Dendritic cell treated with granulocyte-macrophage colony-stimulating factor and Interleukin-4, amounts not matched to agents 40 ng/mL and 50 ng/mL, for 4 days (primary cell): ENCODE measurements at regions not wholly inside any gene's neighbourhood (a gene's known extent, or its start where the extent isn't known, plus 50 kb on each side); places are given as distances from the start of the nearest gene placed in this dataset.

Source experiments
- H3K27ac Mint-ChIP-seq: one replicate; pipeline ENCODE4 v1.8.0; 2022; ENCODE audit warnings: mild to moderate bottlenecking, mixed read lengths
- H3K27me3 Mint-ChIP-seq: one replicate; pipeline ENCODE4 v1.8.0; 2022; ENCODE audit warnings: mild to moderate bottlenecking, mixed read lengths
- H3K36me3 Mint-ChIP-seq: one replicate; pipeline ENCODE4 v1.8.0; 2022; ENCODE audit warnings: low read depth, mixed read lengths
- H3K4me1 Mint-ChIP-seq: one replicate; pipeline ENCODE4 v1.8.0; 2022; ENCODE audit warnings: low read depth, mixed read lengths
- H3K4me3 Mint-ChIP-seq: one replicate; pipeline ENCODE4 v1.8.0; 2022; ENCODE audit warnings: mild to moderate bottlenecking, moderate library complexity, mixed read lengths
- H3K9me3 Mint-ChIP-seq: one replicate; pipeline ENCODE4 v1.8.0; 2022; ENCODE audit warnings: mixed read lengths
- intact Hi-C: fragments of 100-400 bp; cut with micrococcal nuclease; formaldehyde crosslinking; loops from one replicate; pipeline ENCODE4 v1.15.0; 2022

DNA sequence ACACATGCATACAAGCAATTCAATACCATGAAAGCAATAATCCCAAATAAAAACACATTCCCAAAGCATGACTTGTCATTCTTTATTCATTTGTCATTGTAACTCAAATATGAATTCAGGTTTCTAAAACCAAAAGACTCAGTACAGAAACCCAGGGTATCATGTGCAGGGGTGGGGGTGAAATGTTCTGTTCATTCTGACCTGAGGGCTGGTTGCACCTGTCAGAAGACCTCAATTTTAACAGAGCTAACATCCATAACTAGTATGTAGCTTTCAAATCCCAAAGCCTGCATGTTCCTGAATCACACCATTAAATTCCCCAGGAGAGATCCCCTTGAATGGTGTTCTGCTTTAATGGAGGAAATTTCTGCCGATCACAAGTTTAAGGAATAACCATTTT is 738.7 kb downstream of the MCTP2 start:
- Mint-ChIP-seq H3K27ac (no peak overlapping the region), H3K9me3 (peaks cover 3% of the 10 kb centered on the region), H3K4me3 (no peak overlapping the region), H3K36me3 (no peaks in the 10 kb centered on the region), H3K4me1 (no peaks in the 10 kb centered on the region), H3K27me3 (no peaks in the 10 kb centered on the region)
- intact Hi-C loops, result no loop called here

DNA sequence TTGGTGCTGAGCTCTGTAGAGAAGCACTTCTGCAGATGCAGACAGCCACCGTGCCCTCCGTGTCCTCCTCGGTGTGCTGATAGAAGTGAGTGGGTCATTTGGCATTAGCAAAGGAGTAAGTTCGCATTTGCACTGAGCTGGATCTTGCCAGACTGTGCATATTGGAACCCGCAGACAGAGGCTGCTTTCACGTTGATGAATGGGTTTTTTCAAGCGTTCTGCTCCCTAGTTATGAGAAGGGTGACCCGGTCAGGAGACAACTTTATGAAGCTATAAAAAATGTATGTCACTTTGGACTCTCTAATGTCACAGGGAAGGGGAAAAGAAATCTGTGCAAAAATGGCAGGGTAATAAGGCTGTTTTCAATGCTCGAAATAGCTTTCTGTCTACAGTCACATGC is 739.4 kb downstream of the MCTP2 start:
- H3K36me3 Mint-ChIP-seq, result no peaks in the 10 kb centered on the region
- H3K9me3 Mint-ChIP-seq, result peaks cover 9% of the 10 kb centered on the region
- no peaks in the 10 kb centered on the region for H3K4me1 Mint-ChIP-seq
- H3K27me3 Mint-ChIP-seq, result no peaks in the 10 kb centered on the region
- H3K27ac Mint-ChIP-seq, result no peak overlapping the region
- intact Hi-C loops, result no loop called here
- H3K4me3 Mint-ChIP-seq, result no peak overlapping the region

DNA sequence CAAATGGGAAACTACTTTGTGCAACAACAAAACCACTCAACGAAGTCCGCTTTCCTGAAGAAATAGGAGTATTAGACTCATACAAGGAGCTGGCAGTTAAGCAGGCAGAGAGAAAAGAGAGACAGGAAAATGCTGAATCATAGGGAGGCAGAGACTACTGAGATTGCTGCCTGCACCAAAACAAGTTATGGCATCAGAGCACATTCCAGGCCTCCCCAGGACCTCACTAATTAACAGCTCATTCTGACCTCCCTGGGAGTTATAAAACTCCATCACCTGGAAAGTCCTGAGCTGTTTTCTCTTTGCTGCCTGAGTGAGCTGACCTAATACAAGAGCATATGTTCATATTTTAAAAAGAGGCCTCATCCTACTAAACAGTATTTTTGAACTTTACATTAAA is 741.0 kb downstream of the MCTP2 start:
- H3K9me3 Mint-ChIP-seq, result peaks cover 9% of the 10 kb centered on the region
- no peaks in the 10 kb centered on the region for H3K27me3 Mint-ChIP-seq
- intact Hi-C loops, result no loop called here
- H3K4me1 Mint-ChIP-seq, result no peaks in the 10 kb centered on the region
- no peak overlapping the region for H3K4me3 Mint-ChIP-seq
- no peaks in the 10 kb centered on the region for H3K36me3 Mint-ChIP-seq
- H3K27ac Mint-ChIP-seq, result no peak overlapping the region

DNA sequence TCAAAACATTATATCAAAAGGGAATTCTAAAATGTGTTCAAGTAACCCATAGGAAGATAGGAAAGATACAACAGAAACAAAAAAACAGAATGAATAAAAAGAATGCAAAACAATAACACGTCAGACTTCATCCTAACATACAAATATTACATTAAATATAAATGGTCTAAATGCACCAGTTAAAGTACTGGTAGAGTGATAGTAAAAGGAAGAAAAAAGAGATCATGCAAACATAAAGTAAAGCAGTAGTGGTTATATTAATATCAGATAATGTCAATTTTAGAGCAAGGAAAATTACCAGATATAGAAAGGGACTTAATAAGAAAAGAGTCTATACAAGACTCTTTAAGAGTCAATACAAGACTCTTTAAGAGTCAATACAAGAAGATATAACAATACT is 755.7 kb downstream of the MCTP2 start:
- Mint-ChIP-seq H3K27ac (no peak overlapping the region), H3K9me3 (peaks cover 19% of the 10 kb centered on the region), H3K36me3 (no peaks in the 10 kb centered on the region), H3K4me1 (no peaks in the 10 kb centered on the region), H3K4me3 (no peak overlapping the region), H3K27me3 (no peaks in the 10 kb centered on the region)
- intact Hi-C loops, result no loop called here

DNA sequence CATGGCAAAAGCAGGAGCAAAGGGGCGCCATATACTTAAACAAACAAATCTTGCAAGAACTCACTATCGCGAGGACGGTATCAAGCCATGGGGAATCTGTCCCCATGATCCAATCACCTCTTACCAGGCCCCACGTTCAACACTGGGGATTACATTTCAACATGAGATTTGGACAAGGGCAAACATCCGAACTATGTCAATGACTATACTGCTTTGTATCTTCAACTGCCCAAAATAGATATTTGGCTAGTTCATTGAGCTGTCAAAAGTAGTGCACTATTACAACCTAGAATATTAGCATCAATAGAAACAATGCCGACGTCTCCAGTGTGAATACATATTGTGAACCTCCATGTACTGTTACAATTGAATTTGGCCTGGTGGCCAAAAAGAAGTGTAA is 760.4 kb downstream of the MCTP2 start:
- Mint-ChIP-seq H3K27ac (no peak overlapping the region), H3K9me3 (no peaks in the 10 kb centered on the region), H3K36me3 (no peaks in the 10 kb centered on the region), H3K4me1 (no peaks in the 10 kb centered on the region), H3K27me3 (no peaks in the 10 kb centered on the region), H3K4me3 (no peak overlapping the region)
- intact Hi-C loops, result no loop called here

DNA sequence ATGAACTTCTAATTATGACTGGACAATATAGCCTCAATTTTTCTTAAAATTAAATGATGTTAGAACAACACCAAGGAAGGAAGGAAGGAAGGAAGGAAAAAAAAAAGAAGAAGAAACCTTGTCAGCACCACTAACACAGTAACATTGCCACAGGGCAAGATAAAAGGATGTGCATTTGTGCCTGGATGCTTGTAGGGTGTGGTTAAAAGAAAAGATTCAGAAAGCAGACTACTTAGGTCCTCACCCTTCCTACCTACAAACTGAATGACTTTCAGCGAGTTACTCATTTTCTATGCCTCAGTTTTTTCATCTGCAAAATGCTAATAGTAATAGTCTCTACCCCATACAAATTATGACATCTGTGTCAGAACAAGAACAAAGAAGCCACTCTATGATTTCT is 778.3 kb downstream of the MCTP2 start:
- intact Hi-C loops, result no loop called here
- no peaks in the 10 kb centered on the region for H3K27me3 Mint-ChIP-seq
- H3K4me1 Mint-ChIP-seq, result no peaks in the 10 kb centered on the region
- no peaks in the 10 kb centered on the region for H3K9me3 Mint-ChIP-seq
- H3K27ac Mint-ChIP-seq, result no peak overlapping the region
- no peaks in the 10 kb centered on the region for H3K36me3 Mint-ChIP-seq
- no peak overlapping the region for H3K4me3 Mint-ChIP-seq

DNA sequence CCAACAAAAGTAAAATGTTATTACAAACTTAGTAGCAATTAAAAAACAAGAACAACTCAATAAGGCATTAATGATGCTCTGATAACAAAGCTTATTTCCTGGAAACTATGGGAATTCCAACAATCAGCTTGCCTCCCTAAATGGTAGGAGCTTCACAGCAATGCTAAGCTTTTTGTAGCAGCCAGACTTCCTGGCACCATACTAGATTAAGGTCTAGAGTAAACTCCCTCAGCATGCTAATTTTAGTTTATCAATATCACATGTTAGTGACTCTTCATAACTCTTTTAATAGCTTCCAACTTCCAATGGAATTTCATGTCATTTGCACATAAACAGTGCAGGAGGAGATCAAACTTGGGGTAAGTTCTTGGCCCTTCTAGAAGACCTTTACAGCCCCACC is 782.0 kb downstream of the MCTP2 start:
- intact Hi-C loops, result no loop called here
- H3K4me1 Mint-ChIP-seq, result no peaks in the 10 kb centered on the region
- no peaks in the 10 kb centered on the region for H3K36me3 Mint-ChIP-seq
- H3K9me3 Mint-ChIP-seq, result no peaks in the 10 kb centered on the region
- no peaks in the 10 kb centered on the region for H3K27me3 Mint-ChIP-seq
- no peak overlapping the region for H3K27ac Mint-ChIP-seq
- H3K4me3 Mint-ChIP-seq, result no peak overlapping the region

DNA sequence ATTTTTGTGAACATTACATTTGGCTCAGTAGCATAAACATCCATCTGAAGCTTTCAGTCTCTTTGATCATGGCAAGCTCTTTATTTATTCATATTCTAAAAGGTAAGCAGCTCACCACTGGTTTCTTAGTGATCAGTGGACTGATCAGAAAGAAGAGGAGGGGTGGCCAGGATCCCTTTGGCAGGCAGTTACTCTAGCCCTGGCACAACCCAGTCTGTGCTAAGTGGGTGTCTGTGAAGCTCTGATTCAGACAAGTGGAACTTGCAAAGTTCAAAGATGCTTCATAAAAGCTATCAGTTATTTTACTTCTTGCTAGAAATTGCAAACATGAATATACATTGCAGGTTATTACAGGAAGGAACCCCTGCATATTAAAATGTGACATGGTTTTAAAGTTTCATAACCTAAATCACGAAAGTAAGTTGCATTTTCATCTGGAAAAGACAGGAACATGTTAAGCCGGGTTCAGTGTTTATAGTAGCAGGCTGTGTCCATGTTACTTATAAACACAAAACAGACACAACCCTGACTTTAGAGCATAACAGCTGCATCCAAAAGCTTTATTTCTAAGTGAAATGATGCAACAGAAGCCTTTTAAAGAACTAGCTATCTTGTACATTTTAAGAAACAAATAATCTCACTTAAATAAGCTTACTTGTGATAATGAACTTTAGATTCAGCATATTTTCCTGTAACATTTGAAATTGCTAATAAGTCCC is 785.3 kb downstream of the MCTP2 start:
- Mint-ChIP-seq H3K9me3 (no peaks in the 10 kb centered on the region), H3K36me3 (no peaks in the 10 kb centered on the region), H3K27ac (no peak overlapping the region), H3K27me3 (no peaks in the 10 kb centered on the region), H3K4me1 (no peaks in the 10 kb centered on the region), H3K4me3 (no peak overlapping the region)
- intact Hi-C loops, result no loop called here

DNA sequence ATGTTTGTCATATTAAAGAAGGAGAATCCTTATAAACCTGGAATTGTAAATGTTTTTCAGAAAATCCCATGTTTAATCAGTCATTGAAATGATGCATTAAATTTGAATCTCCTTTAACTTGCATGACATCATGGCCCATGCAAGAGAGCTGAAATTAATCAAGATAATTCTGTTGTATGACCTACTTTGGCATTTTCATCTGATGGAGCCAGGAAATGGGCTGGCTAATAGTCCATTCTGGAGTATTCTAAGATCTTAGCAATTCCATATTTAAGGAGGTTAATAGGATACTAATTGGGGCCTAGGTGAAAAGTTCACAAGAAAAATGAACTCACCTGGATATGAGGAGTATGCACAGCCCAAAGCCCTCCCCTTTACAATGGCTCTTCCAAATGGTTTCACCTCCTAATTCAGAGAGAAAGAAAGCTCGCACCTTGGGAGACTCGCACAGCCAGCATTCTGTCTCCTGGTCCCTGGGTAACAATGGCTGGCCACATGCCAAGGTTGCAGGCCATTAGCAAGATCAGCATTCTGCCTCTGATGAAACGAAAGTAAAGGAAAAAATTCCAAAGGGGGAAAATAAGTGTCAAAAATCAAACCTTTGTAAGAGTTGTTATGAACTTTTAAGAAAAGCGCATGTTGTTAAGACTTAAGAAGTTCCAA is 786.4 kb downstream of the MCTP2 start:
- intact Hi-C loops, result no loop called here
- Mint-ChIP-seq H3K9me3 (no peaks in the 10 kb centered on the region), H3K27ac (no peak overlapping the region), H3K36me3 (no peaks in the 10 kb centered on the region), H3K4me1 (no peaks in the 10 kb centered on the region), H3K4me3 (no peak overlapping the region), H3K27me3 (no peaks in the 10 kb centered on the region)

DNA sequence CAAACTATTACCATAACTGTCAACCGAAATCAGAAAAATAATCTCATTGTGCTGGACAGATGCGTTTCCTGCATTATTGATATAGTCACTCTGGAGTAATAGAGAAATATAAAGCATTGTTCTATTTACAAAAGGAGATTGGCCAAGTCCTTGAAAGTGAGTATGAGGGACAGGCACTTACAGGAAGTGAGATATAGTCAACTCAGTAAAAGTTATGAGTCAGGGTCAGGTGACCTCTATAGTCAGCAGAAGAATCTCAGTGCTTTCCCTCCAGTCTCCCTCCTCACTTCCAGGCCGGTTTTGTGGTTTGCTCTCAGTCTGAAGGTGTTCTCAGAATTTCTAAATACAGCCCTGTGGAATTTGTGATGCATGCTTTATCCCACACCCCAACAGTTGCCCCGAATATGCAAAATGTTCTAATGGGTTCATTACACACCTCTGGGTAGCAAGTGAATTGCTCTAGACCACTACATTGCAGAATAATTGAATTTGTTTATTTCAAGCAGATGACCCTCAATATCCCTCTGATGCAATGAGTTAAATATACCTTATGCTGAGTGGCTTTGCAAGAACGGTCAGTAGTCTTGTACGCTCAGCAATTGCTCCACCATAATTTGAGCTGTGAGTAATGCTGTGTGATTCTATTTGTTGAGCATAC is 787.7 kb downstream of the MCTP2 start:
- H3K4me1 Mint-ChIP-seq, result no peaks in the 10 kb centered on the region
- intact Hi-C loops, result no loop called here
- no peak overlapping the region for H3K4me3 Mint-ChIP-seq
- no peaks in the 10 kb centered on the region for H3K36me3 Mint-ChIP-seq
- H3K27me3 Mint-ChIP-seq, result no peaks in the 10 kb centered on the region
- no peaks in the 10 kb centered on the region for H3K9me3 Mint-ChIP-seq
- no peak overlapping the region for H3K27ac Mint-ChIP-seq

DNA sequence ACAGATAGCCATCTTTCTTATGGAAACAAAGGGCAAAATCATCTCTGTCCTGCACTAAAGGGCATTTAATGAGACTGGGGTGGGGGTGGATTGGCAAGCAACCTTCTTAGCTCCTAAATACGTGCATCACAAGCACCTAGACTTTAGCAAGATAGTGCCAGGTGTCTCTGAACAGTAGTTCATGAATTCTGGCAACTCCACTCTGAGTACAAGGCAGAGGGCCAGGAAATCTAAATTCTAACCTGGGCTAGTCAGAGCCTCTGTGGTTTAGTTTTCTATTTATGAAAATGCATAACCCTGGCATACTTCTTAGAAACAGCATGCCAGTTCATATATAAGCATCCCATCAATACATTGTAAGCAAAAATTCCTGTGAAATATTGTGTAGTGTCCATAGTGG is 788.5 kb downstream of the MCTP2 start:
- Mint-ChIP-seq H3K4me1 (no peaks in the 10 kb centered on the region), H3K27ac (no peak overlapping the region), H3K9me3 (no peaks in the 10 kb centered on the region)

DNA sequence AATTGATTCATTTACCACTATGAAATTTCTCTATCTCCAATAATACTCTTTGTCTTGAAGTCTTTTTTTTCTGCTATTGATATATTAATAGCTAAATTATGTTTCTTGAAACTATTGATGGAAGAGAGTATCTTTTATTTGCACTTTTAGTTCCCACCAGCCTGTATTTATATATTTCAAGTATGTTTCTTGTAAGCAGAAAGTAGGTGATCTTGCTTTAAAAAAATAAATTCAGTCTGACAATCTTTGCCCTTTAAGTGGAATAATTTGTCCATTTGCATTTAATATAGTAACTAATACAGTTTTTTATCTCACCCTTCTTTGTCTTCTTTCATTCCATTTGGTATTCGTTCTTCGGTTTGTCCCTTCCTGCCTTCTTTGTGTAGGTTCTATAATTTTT is 790.5 kb downstream of the MCTP2 start:
- Mint-ChIP-seq H3K4me3 (no peak overlapping the region), H3K4me1 (no peaks in the 10 kb centered on the region), H3K27ac (no peak overlapping the region), H3K36me3 (no peaks in the 10 kb centered on the region), H3K27me3 (no peaks in the 10 kb centered on the region), H3K9me3 (no peaks in the 10 kb centered on the region)
- intact Hi-C loops, result no loop called here

More for the DNA sequence above, 788.5 kb downstream of the MCTP2 start:
- Mint-ChIP-seq H3K36me3 (no peaks in the 10 kb centered on the region), H3K4me3 (no peak overlapping the region), H3K27me3 (no peaks in the 10 kb centered on the region)
- intact Hi-C loops, result no loop called here

DNA sequence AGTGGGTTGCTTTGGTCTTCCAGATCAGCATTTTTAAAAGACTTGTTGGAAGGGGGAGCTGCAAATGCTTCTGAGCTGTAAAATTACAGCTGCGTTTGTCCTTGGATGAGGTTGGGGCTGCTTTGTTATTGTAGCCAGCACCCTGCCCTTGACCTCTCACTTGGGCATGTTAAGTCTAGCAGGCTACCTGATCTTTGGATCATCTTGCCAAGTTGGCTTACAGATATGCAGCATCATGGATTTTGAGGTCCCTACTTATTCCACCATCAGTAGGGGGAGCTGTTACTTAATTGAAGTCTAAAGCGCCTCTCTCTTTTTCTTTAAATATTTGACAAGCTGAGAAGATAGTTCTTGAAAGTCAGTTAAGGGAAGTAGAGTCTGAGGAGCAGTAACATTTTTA is 793.0 kb downstream of the MCTP2 start:
- no peaks in the 10 kb centered on the region for H3K27me3 Mint-ChIP-seq
- no peaks in the 10 kb centered on the region for H3K4me1 Mint-ChIP-seq
- H3K4me3 Mint-ChIP-seq, result no peak overlapping the region
- intact Hi-C loops, result no loop called here
- no peaks in the 10 kb centered on the region for H3K36me3 Mint-ChIP-seq
- H3K9me3 Mint-ChIP-seq, result no peaks in the 10 kb centered on the region
- H3K27ac Mint-ChIP-seq, result no peak overlapping the region

DNA sequence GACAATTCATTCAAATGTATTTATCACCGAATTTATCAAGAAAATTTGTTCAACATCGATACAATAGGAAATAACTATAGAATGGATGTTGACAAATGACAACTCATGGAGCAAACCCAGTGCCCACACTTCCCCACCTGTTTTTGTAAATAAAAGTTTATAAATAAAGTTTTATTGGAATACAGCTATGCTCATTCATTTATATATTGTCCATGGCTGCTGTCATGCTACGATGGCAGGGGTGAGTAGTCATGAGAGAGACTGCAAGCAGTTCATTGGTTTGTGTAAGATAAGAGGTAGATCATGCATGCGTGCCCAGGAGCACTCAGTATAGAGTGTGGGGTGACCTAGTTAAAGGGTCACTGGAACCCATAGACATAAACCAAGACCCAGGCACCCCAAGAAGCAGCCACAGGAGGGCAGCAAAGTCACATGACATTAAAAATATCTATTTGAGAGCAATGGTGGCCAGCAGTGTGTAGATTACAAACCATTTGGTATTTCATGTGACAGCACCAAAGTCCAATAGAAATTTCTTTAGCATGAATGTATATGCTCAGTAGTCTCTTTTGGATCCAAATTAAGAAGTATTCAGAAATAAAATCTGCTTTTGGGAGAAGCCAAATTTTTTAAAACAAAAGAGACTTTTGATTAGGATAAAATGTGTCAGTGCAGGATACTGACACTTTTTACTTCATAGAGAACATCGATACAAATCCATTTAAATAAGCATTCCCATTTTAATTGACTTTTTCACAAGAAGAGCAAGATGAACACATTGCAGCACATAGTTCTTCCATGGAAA is 794.8 kb downstream of the MCTP2 start:
- no peaks in the 10 kb centered on the region for H3K36me3 Mint-ChIP-seq
- intact Hi-C loops, result no loop called here
- no peak overlapping the region for H3K27ac Mint-ChIP-seq
- H3K4me1 Mint-ChIP-seq, result no peaks in the 10 kb centered on the region
- no peaks in the 10 kb centered on the region for H3K27me3 Mint-ChIP-seq
- H3K9me3 Mint-ChIP-seq, result no peaks in the 10 kb centered on the region
- no peak overlapping the region for H3K4me3 Mint-ChIP-seq
